SK-N-SH (cell line): ENCODE measurements at regions not wholly inside any gene's neighbourhood (a gene's known extent, or its start where the extent isn't known, plus 50 kb on each side); places are given as distances from the start of the nearest gene placed in this dataset.

Source experiments
- EZH2phosphoT487 ChIP-seq: fragments of 200-600 bp; sonication (generic); IDR thresholded peaks from 2 replicates; pipeline ENCODE4 v1.6.1; 2017; ENCODE audit warnings: low read depth, mixed run types, mild to moderate bottlenecking, antibody characterized with exemption, moderate library complexity, borderline replicate concordance
- FOSL2 ChIP-seq: IDR thresholded peaks from 2 replicates; pipeline ENCODE4 v1.4.0; 2012; ENCODE audit warnings: low read depth, mild to moderate bottlenecking, moderate library complexity, borderline replicate concordance
- IRF3 ChIP-seq: fragments of 150-350 bp; IDR thresholded peaks from 2 replicates; pipeline ENCODE4 v1.6.1; 2016; ENCODE audit warnings: mild to moderate bottlenecking, low read depth, low read length
- POLR2AphosphoS5 ChIP-seq: IDR thresholded peaks from 2 replicates; pipeline ENCODE4 v1.6.1; 2012; ENCODE audit warnings: low read depth, low read length
- SMC3 ChIP-seq: IDR thresholded peaks from 2 replicates; pipeline ENCODE4 v1.6.1; 2012; ENCODE audit warnings: low read depth, low read length, improper control_type of control experiment
- small RNA-seq, 7 experiments: library from RNA; depleted of rRNA; stranded (forward); fragments of <200 nt; gene quantifications; one replicate each; pipeline ENCODE3, GENCODE V24; 2012

- TF ChIP-seq IRF3 (no peak), SMC3 (no peak), POLR2AphosphoS5 (no peak), FOSL2 (no peak), EZH2phosphoT487 (no peak)
- TF ChIP-seq, all 33 proteins: peak for 0
Observed at GRCh38 chr2:9793156-9793917, 49.9 kb upstream of the TAF1B start (continued).

Small RNA genes lying in the stretch of these regions (small RNA-seq; reads per million reads assigned to genes)
- gene AC082651.2 (0 reads per million in 7 experiments), gene RNU4-73P (0 reads per million in 7 experiments)
